ENCODE measurements at regions not wholly inside any gene's neighbourhood (a gene's known extent, or its start where the extent isn't known, plus 50 kb on each side); places are given as distances from the start of the nearest gene placed in this dataset.
"Not testable (repeated sequence)": the region's sequence is repeated elsewhere in the genome, so short reads cannot be mapped to it uniquely, and the experiment has no call there.

DNA sequence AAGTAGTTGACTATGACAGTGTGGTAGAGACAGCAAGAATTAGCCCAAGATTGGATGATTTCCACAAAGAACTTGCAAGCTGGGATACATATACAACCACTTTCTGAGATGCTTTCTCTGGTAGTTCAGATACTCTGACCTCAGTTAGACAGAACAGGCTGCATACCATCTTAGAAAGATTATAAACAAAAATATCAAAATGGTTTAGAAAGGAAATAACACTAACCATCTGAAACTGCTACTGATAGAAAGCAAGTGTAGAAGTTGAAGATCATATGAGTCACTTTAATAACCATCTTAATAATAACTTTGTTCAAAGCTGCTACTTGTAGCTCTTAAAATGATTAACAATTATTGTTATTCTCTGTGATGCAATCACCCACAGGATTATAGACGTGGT, 255.4 kb upstream of the TTC29 start:
- Mint-ChIP-seq H3K4me1 (no peaks in the 10 kb centered on the region), H3K27ac (no peak overlapping the region), H3K27me3 (no peaks in the 10 kb centered on the region), H3K4me3 (no peak overlapping the region), H3K9me3 (no peaks in the 10 kb centered on the region), H3K36me3 (no peaks in the 10 kb centered on the region)
- ATAC-seq = no peak

DNA sequence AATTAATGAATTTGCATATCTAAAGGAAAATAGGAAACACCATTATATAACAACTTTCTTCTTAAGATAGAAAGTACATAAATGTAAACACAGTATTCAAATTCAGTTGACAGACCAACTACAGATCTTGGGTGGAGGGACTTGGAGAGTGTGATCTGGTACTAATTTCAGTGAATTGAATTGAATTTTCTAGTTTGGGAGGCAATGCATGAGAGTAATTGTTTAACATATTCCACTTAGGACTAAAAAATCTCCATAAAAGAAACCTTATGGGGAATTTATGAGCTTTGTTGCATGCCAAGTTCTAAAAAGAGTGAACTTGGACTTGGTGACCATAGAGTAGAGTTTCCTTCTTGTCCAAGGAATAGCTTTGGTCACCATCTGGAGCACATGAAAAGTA, 261.1 kb upstream of the TTC29 start:
- no peaks in the 10 kb centered on the region for H3K9me3 Mint-ChIP-seq
- H3K4me3 Mint-ChIP-seq = no peak overlapping the region
- no peaks in the 10 kb centered on the region for H3K27me3 Mint-ChIP-seq
- no peak for ATAC-seq
- H3K4me1 Mint-ChIP-seq = no peaks in the 10 kb centered on the region
- H3K27ac Mint-ChIP-seq = no peak overlapping the region
- no peaks in the 10 kb centered on the region for H3K36me3 Mint-ChIP-seq

DNA sequence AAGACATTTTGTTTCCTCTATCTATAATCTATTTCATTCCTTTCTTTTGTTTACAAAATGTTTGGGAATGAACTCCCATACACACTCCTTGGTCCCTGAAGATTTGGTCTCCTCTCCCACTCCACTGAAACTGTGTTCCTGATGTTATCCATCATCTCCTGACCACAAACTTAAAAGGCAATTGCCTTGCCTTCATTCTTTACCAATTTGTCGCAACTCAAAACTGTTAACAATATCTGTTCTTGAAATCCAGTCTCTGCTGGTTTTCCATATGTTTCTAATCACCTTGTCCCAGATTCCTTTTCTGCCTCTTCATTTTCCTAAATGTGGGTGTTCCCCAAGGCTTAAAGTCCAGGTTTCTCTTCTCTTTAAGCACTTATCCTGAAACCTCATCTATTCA, 262.2 kb upstream of the TTC29 start:
- Mint-ChIP-seq H3K27me3 (no peaks in the 10 kb centered on the region), H3K27ac (no peak overlapping the region), H3K4me1 (no peaks in the 10 kb centered on the region), H3K4me3 (no peak overlapping the region), H3K36me3 (no peaks in the 10 kb centered on the region), H3K9me3 (no peaks in the 10 kb centered on the region)
- ATAC-seq = no peak

DNA sequence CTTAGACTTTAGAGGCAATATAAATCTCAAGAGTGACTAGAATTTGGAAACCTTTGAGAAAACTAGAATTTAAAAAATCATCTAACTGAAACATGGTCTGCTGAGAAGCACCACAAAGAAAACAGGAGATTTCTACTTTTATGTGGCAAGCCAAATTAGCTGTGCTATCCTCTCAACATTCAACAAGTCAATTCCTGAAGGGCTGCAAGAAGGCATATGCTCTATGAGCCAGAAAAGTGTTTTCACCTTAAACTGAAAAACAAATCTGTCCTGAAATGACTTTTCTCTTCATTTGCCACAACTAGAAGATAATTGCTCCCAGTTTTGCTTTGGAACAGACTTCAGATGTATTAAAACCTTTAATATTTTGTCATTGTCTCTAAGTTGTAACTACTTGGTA, 263.2 kb upstream of the EDNRA start:
- H3K4me3 Mint-ChIP-seq = no peak overlapping the region
- H3K27me3 Mint-ChIP-seq = no peaks in the 10 kb centered on the region
- ATAC-seq = no peak
- H3K36me3 Mint-ChIP-seq = no peaks in the 10 kb centered on the region
- no peaks in the 10 kb centered on the region for H3K9me3 Mint-ChIP-seq
- no peaks in the 10 kb centered on the region for H3K4me1 Mint-ChIP-seq
- no peak overlapping the region for H3K27ac Mint-ChIP-seq

DNA sequence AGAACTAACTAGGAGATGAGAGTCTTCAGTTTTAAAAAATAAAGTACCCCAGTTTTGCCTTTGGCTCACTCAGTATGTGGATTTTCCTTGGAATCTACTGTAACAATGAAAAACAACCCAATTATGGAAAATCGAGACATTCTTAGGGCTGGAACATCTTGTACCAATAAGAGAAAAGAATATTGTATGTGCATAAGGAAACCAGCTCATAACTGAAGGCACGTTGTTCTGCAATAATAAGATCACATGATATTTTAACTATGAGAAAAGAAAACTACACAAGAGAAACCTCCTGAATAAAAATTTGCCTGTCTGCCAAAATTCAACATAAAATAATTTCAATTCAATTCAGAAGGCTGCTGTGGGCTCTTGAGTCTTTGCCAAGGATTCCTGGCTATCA, 261.8 kb upstream of the EDNRA start:
- H3K9me3 Mint-ChIP-seq = no peaks in the 10 kb centered on the region
- H3K27me3 Mint-ChIP-seq = no peaks in the 10 kb centered on the region
- no peak for ATAC-seq
- no peak overlapping the region for H3K4me3 Mint-ChIP-seq
- no peak overlapping the region for H3K27ac Mint-ChIP-seq
- H3K4me1 Mint-ChIP-seq = no peaks in the 10 kb centered on the region
- H3K36me3 Mint-ChIP-seq = no peaks in the 10 kb centered on the region

DNA sequence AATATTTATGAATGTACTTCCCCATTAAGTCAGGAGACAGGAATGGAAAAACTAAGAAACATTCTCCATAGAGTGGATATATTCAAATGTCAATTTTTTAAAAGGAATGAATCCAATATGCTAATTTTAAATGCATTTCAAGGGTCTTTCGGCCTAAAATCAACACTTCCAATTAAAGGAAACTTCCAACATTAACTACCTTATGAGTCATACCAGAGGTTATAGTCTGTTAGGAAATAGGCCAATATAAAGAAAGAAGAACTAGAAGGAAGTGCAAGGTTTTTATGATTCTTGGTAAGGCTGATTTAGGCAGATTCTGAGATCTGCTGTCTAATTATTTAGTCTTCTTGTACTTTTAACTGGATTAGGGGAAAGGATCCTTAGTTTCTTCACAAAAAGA, 260.1 kb upstream of the EDNRA start:
- H3K4me3 Mint-ChIP-seq = no peak overlapping the region
- no peaks in the 10 kb centered on the region for H3K4me1 Mint-ChIP-seq
- ATAC-seq = no peak
- H3K36me3 Mint-ChIP-seq = no peaks in the 10 kb centered on the region
- no peaks in the 10 kb centered on the region for H3K9me3 Mint-ChIP-seq
- no peaks in the 10 kb centered on the region for H3K27me3 Mint-ChIP-seq
- no peak overlapping the region for H3K27ac Mint-ChIP-seq

DNA sequence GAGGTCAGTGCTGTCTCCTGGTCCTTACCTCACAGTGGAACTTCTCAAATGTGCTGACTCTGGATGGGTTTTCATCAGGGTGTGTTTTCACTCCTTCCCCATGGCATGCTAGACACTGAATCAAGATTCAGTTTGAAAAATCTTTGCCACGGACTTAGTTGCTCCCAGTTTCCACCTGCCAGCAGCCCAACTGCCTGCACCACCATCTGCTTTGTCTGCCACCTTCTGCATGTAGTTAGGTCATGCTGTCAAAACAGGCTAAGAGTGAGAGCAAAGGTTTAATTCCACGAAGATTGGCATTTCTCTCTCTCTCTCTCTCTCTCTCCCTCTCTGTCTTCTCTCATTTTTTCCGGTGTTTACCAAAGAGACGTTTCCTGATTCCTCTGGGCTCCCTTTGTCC, 258.0 kb upstream of the EDNRA start:
- H3K4me1 Mint-ChIP-seq = no peaks in the 10 kb centered on the region
- no peaks in the 10 kb centered on the region for H3K36me3 Mint-ChIP-seq
- H3K27ac Mint-ChIP-seq = no peak overlapping the region
- no peaks in the 10 kb centered on the region for H3K27me3 Mint-ChIP-seq
- no peak for ATAC-seq
- no peaks in the 10 kb centered on the region for H3K9me3 Mint-ChIP-seq
- no peak overlapping the region for H3K4me3 Mint-ChIP-seq

DNA sequence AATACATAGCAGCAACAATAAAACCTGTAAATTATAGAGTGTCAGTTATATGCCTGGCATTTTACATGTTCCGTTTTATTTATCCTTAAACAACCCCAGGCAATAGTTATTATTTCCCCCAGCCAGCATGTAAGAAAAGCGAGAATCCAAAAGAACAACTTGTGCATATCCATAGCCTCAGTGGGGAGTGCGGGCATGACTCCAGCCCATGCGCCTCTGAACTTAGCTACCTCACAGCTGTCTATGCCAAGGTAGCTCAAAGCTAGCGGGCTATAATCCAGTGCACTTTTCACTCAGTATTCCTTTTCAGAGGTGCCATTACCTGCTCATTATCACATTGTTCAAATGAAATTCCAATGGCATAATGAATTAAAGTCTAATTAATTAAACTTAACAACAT, 257.3 kb upstream of the EDNRA start:
- no peak overlapping the region for H3K27ac Mint-ChIP-seq
- no peaks in the 10 kb centered on the region for H3K36me3 Mint-ChIP-seq
- no peak for ATAC-seq
- no peak overlapping the region for H3K4me3 Mint-ChIP-seq
- no peaks in the 10 kb centered on the region for H3K9me3 Mint-ChIP-seq
- H3K4me1 Mint-ChIP-seq = no peaks in the 10 kb centered on the region
- H3K27me3 Mint-ChIP-seq = no peaks in the 10 kb centered on the region

DNA sequence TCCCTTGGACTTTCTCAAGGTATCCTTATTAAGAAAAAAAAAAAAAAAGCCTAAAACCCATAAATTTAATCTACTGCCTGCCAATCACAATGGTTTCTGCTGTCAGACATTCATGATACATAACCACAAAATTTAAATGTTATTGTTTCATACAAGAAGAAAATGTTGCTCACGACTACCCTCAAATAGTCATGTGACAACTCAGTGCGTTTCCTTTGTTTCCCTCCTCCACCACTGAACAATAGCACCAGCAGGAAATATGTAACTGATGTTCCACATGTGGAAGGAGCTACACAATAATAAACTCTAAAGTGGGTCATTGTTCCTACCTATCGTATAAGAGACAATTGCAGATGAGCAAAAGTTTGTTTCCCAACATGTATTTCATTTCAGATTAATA, 244.1 kb upstream of the EDNRA start:
- Mint-ChIP-seq H3K9me3 (no peaks in the 10 kb centered on the region), H3K4me1 (no peaks in the 10 kb centered on the region), H3K4me3 (no peak overlapping the region), H3K27me3 (no peaks in the 10 kb centered on the region), H3K36me3 (no peaks in the 10 kb centered on the region), H3K27ac (no peak overlapping the region)
- ATAC-seq = no peak

DNA sequence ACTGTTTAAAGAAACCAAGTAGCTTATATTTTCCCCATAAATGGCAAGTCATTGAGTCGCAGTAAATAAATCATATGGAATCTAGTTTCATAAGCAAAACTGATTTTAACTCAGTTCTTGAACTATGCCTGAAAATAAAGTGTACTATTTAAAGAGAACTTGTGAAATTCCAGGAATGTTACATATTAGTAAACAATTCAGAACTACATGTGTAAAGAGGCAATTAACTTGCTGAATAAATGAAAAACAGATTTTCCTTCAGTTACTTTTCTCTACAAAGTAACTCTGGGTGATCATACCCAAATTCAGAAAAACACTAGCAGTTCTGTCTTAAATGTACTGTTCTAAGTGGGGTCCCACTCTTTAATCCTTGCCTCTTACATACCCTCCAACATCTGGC, 236.1 kb upstream of the EDNRA start:
- Mint-ChIP-seq H3K27me3 (no peaks in the 10 kb centered on the region), H3K9me3 (peaks cover 3% of the 10 kb centered on the region), H3K4me1 (no peaks in the 10 kb centered on the region), H3K36me3 (no peaks in the 10 kb centered on the region), H3K4me3 (no peak overlapping the region), H3K27ac (no peak overlapping the region)
- no peak for ATAC-seq

DNA sequence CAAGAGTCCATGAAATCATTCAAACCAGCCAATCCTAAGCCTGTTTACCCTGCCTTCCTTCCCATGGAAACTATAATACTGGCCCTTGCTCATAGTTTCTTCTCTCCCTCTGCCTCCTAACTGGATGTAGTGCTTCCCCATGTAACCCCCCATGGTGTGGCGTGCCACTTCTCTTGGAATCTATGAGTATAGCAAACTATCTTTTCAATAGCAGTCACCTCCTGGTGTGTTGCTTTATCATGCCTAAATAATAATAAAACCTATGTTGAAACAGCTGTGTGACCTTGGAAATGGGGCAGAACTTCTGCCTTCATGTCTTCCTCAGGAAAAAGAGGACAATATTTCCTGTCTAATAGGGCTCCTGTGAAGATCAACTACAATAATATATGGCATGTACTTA, 234.8 kb upstream of the EDNRA start:
- peaks cover 3% of the 10 kb centered on the region for H3K9me3 Mint-ChIP-seq
- no peak overlapping the region for H3K4me3 Mint-ChIP-seq
- H3K36me3 Mint-ChIP-seq = no peaks in the 10 kb centered on the region
- ATAC-seq = no peak
- H3K4me1 Mint-ChIP-seq = no peaks in the 10 kb centered on the region
- H3K27me3 Mint-ChIP-seq = no peaks in the 10 kb centered on the region
- H3K27ac Mint-ChIP-seq = no peak overlapping the region

DNA sequence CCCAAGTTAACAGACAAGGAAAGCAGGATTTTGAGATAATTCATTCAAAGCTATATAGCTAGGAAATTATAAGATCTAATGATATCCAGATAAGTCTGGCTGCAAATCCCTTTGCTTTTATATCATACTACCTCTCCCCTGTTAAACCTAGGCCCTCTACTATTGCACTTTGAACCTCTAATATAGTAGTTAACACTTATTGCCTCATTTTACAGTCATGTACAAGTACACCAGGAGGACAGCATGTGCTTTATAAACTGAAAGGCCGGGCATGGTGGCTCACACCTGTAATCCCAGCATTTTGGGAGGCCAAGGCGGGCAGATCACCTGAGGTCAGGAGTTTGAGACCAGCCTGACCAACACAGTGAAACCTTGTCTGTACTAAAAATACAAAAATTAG, 234.4 kb upstream of the EDNRA start:
- not testable (repeated sequence) for H3K4me3 Mint-ChIP-seq, H3K4me1 Mint-ChIP-seq, ATAC-seq, H3K27me3 Mint-ChIP-seq, H3K36me3 Mint-ChIP-seq, H3K27ac Mint-ChIP-seq, H3K9me3 Mint-ChIP-seq

DNA sequence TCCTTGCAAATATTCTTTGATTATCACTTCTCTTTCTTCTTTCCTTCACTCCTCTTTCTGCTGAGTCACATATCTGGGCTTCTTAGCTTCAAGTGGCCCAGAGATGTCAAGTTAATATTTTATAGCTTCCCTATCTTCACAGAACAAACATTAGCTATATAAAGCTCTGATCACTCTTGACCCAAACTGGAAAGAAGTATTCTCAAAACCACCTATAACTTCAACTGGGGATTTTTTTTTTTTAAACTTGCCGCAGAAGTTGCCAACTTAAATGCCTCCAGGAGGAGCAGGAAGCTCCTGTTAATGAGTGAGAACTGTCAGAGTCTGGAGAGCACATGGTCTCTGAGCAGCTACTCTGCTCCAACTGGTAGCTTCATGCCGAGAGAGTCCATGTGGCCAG, 233.3 kb upstream of the EDNRA start:
- H3K9me3 Mint-ChIP-seq = peaks cover 3% of the 10 kb centered on the region
- no peaks in the 10 kb centered on the region for H3K36me3 Mint-ChIP-seq
- H3K4me3 Mint-ChIP-seq = no peak overlapping the region
- no peaks in the 10 kb centered on the region for H3K27me3 Mint-ChIP-seq
- H3K27ac Mint-ChIP-seq = no peak overlapping the region
- no peaks in the 10 kb centered on the region for H3K4me1 Mint-ChIP-seq
- ATAC-seq = no peak

DNA sequence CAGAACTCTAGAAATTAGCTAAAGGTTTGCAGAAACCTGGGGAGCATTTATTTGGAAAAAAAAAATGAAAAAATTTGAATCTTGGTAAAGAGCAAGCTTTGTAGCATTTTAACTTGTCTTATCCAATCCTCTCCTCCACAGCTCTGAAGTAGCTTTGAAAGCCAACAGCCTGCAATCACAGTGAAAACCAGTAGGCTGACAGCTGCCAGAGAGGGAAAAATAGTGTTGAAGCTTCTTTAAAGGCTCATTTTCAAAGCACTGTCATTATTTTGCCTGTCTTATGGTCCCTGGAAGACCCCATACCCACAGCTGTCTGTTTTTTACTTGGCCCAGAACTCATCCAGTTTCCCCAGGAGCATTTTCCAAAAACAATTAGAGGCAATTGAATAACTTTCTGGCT, 230.8 kb upstream of the EDNRA start:
- ATAC-seq = no peak
- Mint-ChIP-seq H3K27me3 (no peaks in the 10 kb centered on the region), H3K4me1 (no peaks in the 10 kb centered on the region), H3K36me3 (no peaks in the 10 kb centered on the region), H3K4me3 (no peak overlapping the region), H3K27ac (no peak overlapping the region), H3K9me3 (peaks cover 6% of the 10 kb centered on the region)

DNA sequence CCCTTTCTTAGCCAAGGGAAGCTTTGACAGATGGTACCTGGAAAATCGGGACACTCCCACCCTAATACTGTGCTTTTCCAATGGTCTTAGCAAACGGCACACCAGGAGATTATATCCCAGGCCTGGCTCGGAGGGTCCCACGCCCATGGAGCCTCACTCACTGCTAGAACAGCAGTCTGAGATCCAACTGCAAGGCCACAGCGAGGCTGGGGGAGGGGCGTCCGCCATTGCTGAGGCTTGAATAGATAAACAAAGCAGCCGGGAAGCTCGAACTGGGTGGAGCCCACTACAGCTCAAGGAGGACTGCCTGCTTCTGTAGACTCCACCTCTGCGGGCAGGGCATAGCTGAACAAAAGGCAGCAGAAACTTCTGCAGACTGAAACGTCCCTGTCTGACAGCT, 225.6 kb upstream of the EDNRA start:
- ATAC-seq, H3K27me3 Mint-ChIP-seq, H3K9me3 Mint-ChIP-seq, H3K4me1 Mint-ChIP-seq, H3K27ac Mint-ChIP-seq, H3K36me3 Mint-ChIP-seq, H3K4me3 Mint-ChIP-seq: not testable (repeated sequence)

DNA sequence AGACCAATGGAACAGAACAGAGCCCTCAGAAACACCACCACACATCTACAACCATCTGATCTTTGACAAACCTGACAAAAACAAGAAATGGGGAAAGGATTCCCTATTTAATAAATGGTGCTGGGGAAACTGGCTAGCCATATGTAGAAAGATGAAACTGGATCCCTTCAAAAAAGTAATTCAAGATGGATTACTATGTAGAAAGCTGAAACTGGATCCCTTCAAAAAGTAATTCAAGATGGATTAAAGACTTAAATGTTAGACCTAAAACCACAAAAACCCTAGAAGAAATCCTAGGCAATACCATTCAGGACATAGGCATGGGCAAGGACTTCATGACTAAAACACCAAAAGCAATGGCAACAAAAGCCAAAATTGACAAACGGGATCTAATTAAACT, 221.6 kb upstream of the EDNRA start:
- not testable (repeated sequence) for H3K36me3 Mint-ChIP-seq

DNA sequence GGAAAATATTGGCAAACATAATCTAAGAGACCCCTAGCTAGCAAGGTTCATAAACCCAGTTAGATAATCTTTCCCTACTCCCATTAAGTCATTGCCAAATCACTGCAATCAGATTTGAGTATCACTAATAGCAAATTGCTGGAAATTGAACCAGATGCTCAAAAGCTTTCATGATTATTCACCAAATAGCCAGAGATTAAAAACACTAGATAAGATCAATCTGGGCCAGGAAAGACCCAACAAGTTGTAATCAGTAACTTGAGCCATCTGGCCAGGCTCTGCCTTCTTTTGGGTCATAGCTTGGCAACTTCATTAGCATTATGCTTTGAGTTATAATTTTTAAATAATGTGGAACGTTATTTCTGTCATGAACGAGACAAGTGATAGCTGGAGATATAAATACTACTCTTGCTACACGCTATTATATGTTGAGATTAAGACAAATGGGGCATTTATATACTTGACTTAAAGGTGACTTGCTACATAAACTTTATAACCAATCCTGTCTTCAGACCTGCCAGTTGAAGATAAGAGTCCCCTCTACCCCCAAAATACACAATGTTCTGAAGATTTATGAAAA, 196.6 kb upstream of the EDNRA start:
- ATAC-seq = no peak
- Mint-ChIP-seq H3K36me3 (no peaks in the 10 kb centered on the region), H3K4me1 (no peaks in the 10 kb centered on the region), H3K27me3 (no peaks in the 10 kb centered on the region), H3K27ac (no peak overlapping the region), H3K4me3 (no peak overlapping the region), H3K9me3 (peaks cover 7% of the 10 kb centered on the region)

More for the DNA sequence above, 221.6 kb upstream of the EDNRA start:
- H3K27me3 Mint-ChIP-seq, H3K4me3 Mint-ChIP-seq, H3K4me1 Mint-ChIP-seq, H3K27ac Mint-ChIP-seq, H3K9me3 Mint-ChIP-seq, ATAC-seq: not testable (repeated sequence)
